GM23338 (cell line): ENCODE measurements at regions not wholly inside any gene's neighbourhood (a gene's known extent, or its start where the extent isn't known, plus 50 kb on each side); places are given as distances from the start of the nearest gene placed in this dataset.

Experiments
- ATAC-seq: fragments of 200-7000 bp; cut with Tn5 transposase; 3 replicates; pipeline ENCODE4 v1.9.1; 2020
- DNase-seq: peaks from one replicate; pipeline ENCODE4 v3.0.0-alpha.2; 2015; ENCODE audit warnings: low spot score
- H2AFZ ChIP-seq: fragments of 200-600 bp; sonication (generic); 2 replicates; pipeline ENCODE4 v1.8.0; 2016; ENCODE audit warnings: antibody characterized with exemption, mild to moderate bottlenecking, moderate library complexity
- H3F3A ChIP-seq: fragments of 200-600 bp; sonication (generic); replicated peaks from 2 replicates; pipeline ENCODE4 v1.8.0; 2017; ENCODE audit warnings: antibody characterized with exemption, mixed run types, low read depth
- H3K27ac ChIP-seq: fragments of 200-600 bp; sonication (generic); 2 replicates; pipeline ENCODE4 v1.6.1; 2016; ENCODE audit warnings: low read depth
- H3K27me3 ChIP-seq: fragments of 200-600 bp; sonication (generic); 2 replicates; pipeline ENCODE4 v1.8.0; 2016; ENCODE audit warnings: mild to moderate bottlenecking, mixed run types, moderate library complexity; ENCODE audit not compliant: insufficient read depth
- H3K36me3 ChIP-seq: fragments of 200-600 bp; sonication (generic); 2 replicates; pipeline ENCODE4 v1.8.0; 2016; ENCODE audit warnings: mild to moderate bottlenecking; ENCODE audit not compliant: insufficient read depth
- H3K4me1 ChIP-seq: fragments of 200-600 bp; sonication (generic); 2 replicates; pipeline ENCODE4 v1.8.0; 2016; ENCODE audit warnings: mild to moderate bottlenecking, moderate library complexity; ENCODE audit not compliant: insufficient read depth
- H3K4me2 ChIP-seq: fragments of 200-600 bp; sonication (generic); 2 replicates; pipeline ENCODE4 v1.7.1; 2017; ENCODE audit warnings: mixed run types
- H3K4me3 ChIP-seq: fragments of 200-600 bp; sonication (generic); 2 replicates; pipeline ENCODE4 v1.6.1; 2016; ENCODE audit warnings: mixed run types
- H3K79me2 ChIP-seq: fragments of 200-600 bp; sonication (generic); replicated peaks from 2 replicates; pipeline ENCODE4 v1.8.0; 2017; ENCODE audit warnings: mild to moderate bottlenecking; ENCODE audit not compliant: insufficient read depth
- H3K9me2 ChIP-seq: fragments of 200-600 bp; sonication (generic); 2 replicates; pipeline ENCODE4 v1.8.0; 2017; ENCODE audit not compliant: insufficient read depth
- H4K20me1 ChIP-seq: fragments of 200-600 bp; sonication (generic); replicated peaks from 2 replicates; pipeline ENCODE4 v1.8.0; 2017; ENCODE audit warnings: mild to moderate bottlenecking; ENCODE audit not compliant: insufficient read depth
- H3K27ac Mint-ChIP-seq: 2 replicates; pipeline ENCODE4 v1.8.0; 2020; ENCODE audit warnings: inconsistent platforms, mild to moderate bottlenecking, moderate library complexity, mixed read lengths
- H3K27me3 Mint-ChIP-seq: 3 replicates; pipeline ENCODE4 v1.8.0; 2022; ENCODE audit warnings: low read depth, mild to moderate bottlenecking, moderate library complexity, mixed read lengths, inconsistent platforms; ENCODE audit not compliant: insufficient read depth, poor library complexity
- H3K36me3 Mint-ChIP-seq: 3 replicates; pipeline ENCODE4 v1.8.0; 2021; ENCODE audit warnings: low read depth, mild to moderate bottlenecking, inconsistent platforms, moderate library complexity, mixed read lengths
- H3K4me1 Mint-ChIP-seq: 3 replicates; pipeline ENCODE4 v1.8.0; 2020; ENCODE audit warnings: mild to moderate bottlenecking, inconsistent platforms, mixed read lengths
- H3K4me3 Mint-ChIP-seq: 3 replicates; pipeline ENCODE4 v1.8.0; 2021; ENCODE audit warnings: moderate library complexity, mild to moderate bottlenecking, inconsistent platforms, mixed read lengths
- H3K9me3 Mint-ChIP-seq: 3 replicates; pipeline ENCODE4 v1.8.0; 2020; ENCODE audit warnings: moderate library complexity, mild to moderate bottlenecking, inconsistent platforms, mixed read lengths
- CTCF ChIP-seq, 2 experiments: fragments of 200-600 bp in 1 of 2; sonication (generic) in 1 of 2; conservative IDR thresholded peaks; 2 replicates each; pipeline versions ENCODE4 v1.5.1 to v1.6.1; 2016 to 2017; ENCODE audit warnings: antibody characterized with exemption in 2 of 2, low read depth in 2 of 2, mild to moderate bottlenecking in 2 of 2, moderate library complexity in 1 of 2
- NANOG ChIP-seq: IDR thresholded peaks from 2 replicates; pipeline ENCODE4 v1.6.1; 2016; ENCODE audit warnings: antibody characterized with exemption, borderline replicate concordance
- REST ChIP-seq: IDR thresholded peaks from one replicate; pipeline ENCODE4 v1.6.1; 2018; ENCODE audit warnings: antibody characterized with exemption; ENCODE audit not compliant: unreplicated experiment
- STAT1 ChIP-seq: IDR thresholded peaks from one replicate; pipeline ENCODE4 v1.6.1; 2016; ENCODE audit warnings: antibody characterized with exemption; ENCODE audit not compliant: unreplicated experiment
- ZNF114 ChIP-seq: fragments of 250-450 bp; sonication (Bioruptor Pico); IDR thresholded peaks from 2 replicates; pipeline ENCODE4 v1.5.0; 2020; ENCODE audit warnings: mild to moderate bottlenecking, moderate library complexity

- ATAC-seq = no peak
- no peaks in the 10 kb centered on the region for H3K36me3 Mint-ChIP-seq
Measured at GRCh38 chr3:27796365-27796875, 74.3 kb upstream of the EOMES start.

GRCh38 chr3:27797773-27798172, 75.7 kb upstream of the EOMES start:
- H3K4me1 ChIP-seq = no peaks in the 10 kb centered on the region
- no peaks in the 10 kb centered on the region; the same call in 1 of the 2 replicates for H4K20me1 ChIP-seq
- H3K9me3 Mint-ChIP-seq = no peaks in the 10 kb centered on the region
- H3K4me1 Mint-ChIP-seq = peaks cover 4% of the 10 kb centered on the region; the same call in 2 of the 3 replicates
- no peak for DNase-seq
- no peaks in the 10 kb centered on the region for H3K27me3 Mint-ChIP-seq
- peaks cover 6% of the 10 kb centered on the region; the same call in 1 of the 2 replicates for H3K9me2 ChIP-seq
- ATAC-seq = no peak
- no peaks in the 10 kb centered on the region for H3K36me3 ChIP-seq
- no peak overlapping the region for H3K4me3 Mint-ChIP-seq
- H3K27me3 ChIP-seq = no peaks in the 10 kb centered on the region
- H3K4me2 ChIP-seq = no peak overlapping the region
- H3K4me3 ChIP-seq = no peak overlapping the region
- no peak overlapping the region for H3K27ac Mint-ChIP-seq
- 0 out of 2 replicates have a peak overlapping the region, but pooled peaks have one; percentile 32 for H2AFZ ChIP-seq
- H3K36me3 Mint-ChIP-seq = no peaks in the 10 kb centered on the region
- no peak for TF ChIP-seq NANOG
- TF ChIP-seq REST = no peak
- no peaks in the 10 kb centered on the region for H3F3A ChIP-seq
- no peak overlapping the region for H3K27ac ChIP-seq
- no peaks in the 10 kb centered on the region for H3K79me2 ChIP-seq

More at GRCh38 chr3:27796365-27796875, 74.3 kb upstream of the EOMES start:
- H3K36me3 ChIP-seq = no peaks in the 10 kb centered on the region
- no peak overlapping the region for H3K4me2 ChIP-seq
- H4K20me1 ChIP-seq = no peaks in the 10 kb centered on the region; the same call in 1 of the 2 replicates
- H3K4me3 ChIP-seq = no peak overlapping the region
- H3K4me3 Mint-ChIP-seq = no peak overlapping the region
- H3F3A ChIP-seq = no peaks in the 10 kb centered on the region
- no peak overlapping the region for H3K27ac ChIP-seq
- H3K27me3 Mint-ChIP-seq = no peaks in the 10 kb centered on the region
- no peaks in the 10 kb centered on the region for H3K4me1 ChIP-seq
- peak overlapping the region; percentile 72; the same call in 1 of the 2 replicates for H2AFZ ChIP-seq
- H3K9me2 ChIP-seq = peaks cover 6% of the 10 kb centered on the region; the same call in 1 of the 2 replicates
- H3K27ac Mint-ChIP-seq = no peak overlapping the region
- no peaks in the 10 kb centered on the region for H3K79me2 ChIP-seq
- no peak for DNase-seq
- H3K4me1 Mint-ChIP-seq = peaks cover 4% of the 10 kb centered on the region; the same call in 2 of the 3 replicates
- H3K27me3 ChIP-seq = no peaks in the 10 kb centered on the region
- no peaks in the 10 kb centered on the region for H3K9me3 Mint-ChIP-seq
- TF ChIP-seq CTCF (conservative IDR thresholded peaks at IDR 0.05; ENCODE audit: low read depth in 2 of 2) = no peak

- Mint-ChIP-seq H3K4me3 (no peak overlapping the region), H3K27ac (no peak overlapping the region), H3K4me1 (peaks cover 4% of the 10 kb centered on the region; the same call in 2 of the 3 replicates), H3K36me3 (no peaks in the 10 kb centered on the region), H3K27me3 (no peaks in the 10 kb centered on the region), H3K9me3 (no peaks in the 10 kb centered on the region)
- Histone ChIP-seq H2AFZ (no peak overlapping the region), H3K36me3 (no peaks in the 10 kb centered on the region), H3K27ac (no peak overlapping the region), H3K9me2 (0 out of 2 replicates have a peak, but pooled peaks cover 6% of the 10 kb centered on the region), H3K4me1 (no peaks in the 10 kb centered on the region), H3K27me3 (no peaks in the 10 kb centered on the region), H3F3A (no peaks in the 10 kb centered on the region), H3K4me3 (no peak overlapping the region), H3K79me2 (no peaks in the 10 kb centered on the region), H3K4me2 (no peak overlapping the region), H4K20me1 (no peaks in the 10 kb centered on the region; the same call in 1 of the 2 replicates)
- ATAC-seq (no peak), DNase-seq (no peak)
- TF ChIP-seq STAT1 = no peak
- no peak for TF ChIP-seq ZNF114 (CRISPR knock-in tag)
- no peak for TF ChIP-seq REST
Measured at GRCh38 chr3:27800261-27800660, 78.1 kb upstream of the EOMES start.
